ENCODE measurements at regions not wholly inside any gene's neighbourhood (a gene's known extent, or its start where the extent isn't known, plus 50 kb on each side); places are given as distances from the start of the nearest gene placed in this dataset.

DNA sequence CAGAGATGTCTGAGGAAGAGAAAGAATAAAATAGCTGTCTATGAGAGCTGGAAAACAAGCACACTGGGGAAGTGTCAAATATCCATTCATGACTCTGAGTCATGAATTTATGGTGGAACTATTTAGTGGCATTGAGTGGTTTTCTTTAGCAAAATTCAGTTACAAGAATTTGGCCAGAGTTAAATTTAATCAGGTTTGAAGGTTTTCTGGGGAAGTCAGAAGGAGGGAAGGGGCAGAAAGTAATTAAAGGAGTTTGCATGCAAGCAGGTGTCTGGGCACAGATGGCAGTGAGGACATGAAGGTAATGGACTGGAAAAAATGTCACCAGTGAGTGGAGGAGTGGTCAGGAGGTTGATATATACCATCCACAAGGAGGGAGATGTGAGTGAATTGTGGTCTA is 121.9 kb upstream of the IVNS1ABP start:
- Histone ChIP-seq H3K4me3 (no peak overlapping the region), H3K27me3 (replicated peaks; ENCODE audit: insufficient read depth) (no peaks in the 10 kb centered on the region), H3K4me1 (ENCODE audit: control insufficient read depth in 1 of 2, low read depth in 2 of 2) (peaks cover 12 to 13% of the 10 kb centered on the region in 2 donors), H3K27ac (peak overlapping the region in 1 of 2 donors; percentile 31), H3K36me3 (no peaks in the 10 kb centered on the region), H3K9me3 (no peaks in the 10 kb centered on the region)
- ATAC-seq (ENCODE audit: insufficient number of reproducible peaks, low FRiP score, low read depth) (no peak), DNase-seq (ENCODE audit: low spot score) (no peak)
- TF ChIP-seq, protein P1, sequence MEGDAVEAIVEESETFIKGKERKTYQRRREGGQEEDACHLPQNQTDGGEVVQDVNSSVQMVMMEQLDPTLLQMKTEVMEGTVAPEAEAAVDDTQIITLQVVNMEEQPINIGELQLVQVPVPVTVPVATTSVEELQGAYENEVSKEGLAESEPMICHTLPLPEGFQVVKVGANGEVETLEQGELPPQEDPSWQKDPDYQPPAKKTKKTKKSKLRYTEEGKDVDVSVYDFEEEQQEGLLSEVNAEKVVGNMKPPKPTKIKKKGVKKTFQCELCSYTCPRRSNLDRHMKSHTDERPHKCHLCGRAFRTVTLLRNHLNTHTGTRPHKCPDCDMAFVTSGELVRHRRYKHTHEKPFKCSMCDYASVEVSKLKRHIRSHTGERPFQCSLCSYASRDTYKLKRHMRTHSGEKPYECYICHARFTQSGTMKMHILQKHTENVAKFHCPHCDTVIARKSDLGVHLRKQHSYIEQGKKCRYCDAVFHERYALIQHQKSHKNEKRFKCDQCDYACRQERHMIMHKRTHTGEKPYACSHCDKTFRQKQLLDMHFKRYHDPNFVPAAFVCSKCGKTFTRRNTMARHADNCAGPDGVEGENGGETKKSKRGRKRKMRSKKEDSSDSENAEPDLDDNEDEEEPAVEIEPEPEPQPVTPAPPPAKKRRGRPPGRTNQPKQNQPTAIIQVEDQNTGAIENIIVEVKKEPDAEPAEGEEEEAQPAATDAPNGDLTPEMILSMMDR (IDR thresholded peaks at IDR 0.05) = no peak

GRCh38 chr1:185435696-185436379 is 118.8 kb upstream of the IVNS1ABP start:
- H3K4me3 ChIP-seq = no peak overlapping the region
- H3K4me1 ChIP-seq (ENCODE audit: control insufficient read depth in 1 of 2, low read depth in 2 of 2) = peaks cover 7% of the 10 kb centered on the region in 2 donors
- no peaks in the 10 kb centered on the region for H3K9me3 ChIP-seq
- H3K27ac ChIP-seq = no peak overlapping the region
- H3K27me3 ChIP-seq (replicated peaks; ENCODE audit: insufficient read depth) = no peaks in the 10 kb centered on the region
- TF ChIP-seq, protein P1 (IDR thresholded peaks at IDR 0.05) = no peak
- DNase-seq (ENCODE audit: low spot score) = no peak
- H3K36me3 ChIP-seq = no peaks in the 10 kb centered on the region
- ATAC-seq (ENCODE audit: insufficient number of reproducible peaks, low FRiP score, low read depth) = no peak

- H3K27me3 ChIP-seq (replicated peaks; ENCODE audit: insufficient read depth) = no peaks in the 10 kb centered on the region
- no peak for ATAC-seq (ENCODE audit: insufficient number of reproducible peaks, low FRiP score, low read depth)
- TF ChIP-seq, protein P1 (IDR thresholded peaks at IDR 0.05) = no peak
Measured at GRCh38 chr1:185434721-185435120, 117.7 kb upstream of the IVNS1ABP start.

GRCh38 chr1:185433667-185434066 is 116.6 kb upstream of the IVNS1ABP start:
- DNase-seq (ENCODE audit: low spot score) (no peak), ATAC-seq (ENCODE audit: insufficient number of reproducible peaks, low FRiP score, low read depth) (no peak)
- TF ChIP-seq, protein P1 (IDR thresholded peaks at IDR 0.05) = no peak
- Histone ChIP-seq H3K4me1 (ENCODE audit: control insufficient read depth in 1 of 2, low read depth in 2 of 2) (no peaks in the 10 kb centered on the region), H3K4me3 (no peak overlapping the region), H3K9me3 (no peaks in the 10 kb centered on the region), H3K27ac (no peak overlapping the region), H3K27me3 (replicated peaks; ENCODE audit: insufficient read depth) (no peaks in the 10 kb centered on the region), H3K36me3 (no peaks in the 10 kb centered on the region)

More at GRCh38 chr1:185434721-185435120, 117.7 kb upstream of the IVNS1ABP start:
- no peak overlapping the region for H3K4me3 ChIP-seq
- H3K9me3 ChIP-seq = no peaks in the 10 kb centered on the region
- H3K4me1 ChIP-seq (ENCODE audit: control insufficient read depth in 1 of 2, low read depth in 2 of 2) = peaks cover 0 to 7% of the 10 kb centered on the region in 2 donors
- H3K27ac ChIP-seq = no peak overlapping the region
- no peak for DNase-seq (ENCODE audit: low spot score)
- no peaks in the 10 kb centered on the region for H3K36me3 ChIP-seq

DNA sequence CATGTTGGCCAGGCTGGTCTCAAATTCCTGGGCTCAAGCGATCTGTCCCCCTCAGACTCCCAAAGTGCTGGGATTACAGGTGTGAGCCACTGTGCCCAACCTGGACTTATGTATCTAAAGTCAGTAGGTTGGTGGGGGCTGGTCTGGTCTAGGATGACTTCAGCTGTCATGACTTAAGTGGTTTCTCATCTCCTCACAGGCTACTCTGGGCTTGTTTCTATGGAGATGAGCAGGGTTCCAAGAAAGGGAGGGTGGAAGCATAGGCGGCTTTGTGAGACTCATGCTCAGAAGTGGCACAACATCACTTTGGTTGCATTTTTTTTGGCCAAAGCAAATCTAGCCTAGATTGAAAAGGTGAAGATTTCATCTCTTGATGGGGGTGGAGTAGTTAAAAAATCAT is 115.9 kb upstream of the IVNS1ABP start:
- no peaks in the 10 kb centered on the region for H3K4me1 ChIP-seq (ENCODE audit: control insufficient read depth in 1 of 2, low read depth in 2 of 2)
- no peak overlapping the region for H3K4me3 ChIP-seq
- H3K36me3 ChIP-seq = no peaks in the 10 kb centered on the region
- ATAC-seq (ENCODE audit: insufficient number of reproducible peaks, low FRiP score, low read depth) (no peak), DNase-seq (ENCODE audit: low spot score) (no peak)
- no peak overlapping the region for H3K27ac ChIP-seq
- no peaks in the 10 kb centered on the region for H3K9me3 ChIP-seq
- TF ChIP-seq, protein P1 (IDR thresholded peaks at IDR 0.05) = no peak
- no peaks in the 10 kb centered on the region for H3K27me3 ChIP-seq (replicated peaks; ENCODE audit: insufficient read depth)

Measured in thoracic aorta (tissue), 2 donors.